GM12874 (cell line): ENCODE measurements at regions not wholly inside any gene's neighbourhood (a gene's known extent, or its start where the extent isn't known, plus 50 kb on each side); places are given as distances from the start of the nearest gene placed in this dataset.

Source experiments
- CTCF ChIP-seq: IDR thresholded peaks from 2 replicates; pipeline ENCODE4 v1.5.1; 2011; ENCODE audit warnings: low read depth, mild to moderate bottlenecking, control low read depth, low read length, moderate library complexity; ENCODE audit not compliant: insufficient read depth

DNA sequence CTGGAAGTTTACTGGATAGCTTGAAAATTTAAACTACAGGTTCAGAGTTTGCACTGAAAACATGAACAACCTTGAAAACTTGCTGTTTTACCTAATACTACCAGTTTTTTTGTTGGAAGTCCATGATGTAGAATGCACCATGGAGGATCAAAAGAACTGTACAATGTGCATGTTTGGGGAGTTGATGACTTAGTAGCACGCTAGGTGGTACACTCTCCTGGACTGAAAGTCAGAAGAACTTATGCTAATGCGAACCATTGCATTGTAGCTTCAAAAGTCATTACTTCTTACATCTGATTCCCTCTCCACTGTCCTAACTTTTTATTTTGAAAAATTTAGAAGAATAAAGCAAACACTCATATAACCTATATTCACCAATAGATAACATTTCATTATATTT, 211.0 kb downstream of the OSTF1 start:
- TF ChIP-seq CTCF, result no peak

DNA sequence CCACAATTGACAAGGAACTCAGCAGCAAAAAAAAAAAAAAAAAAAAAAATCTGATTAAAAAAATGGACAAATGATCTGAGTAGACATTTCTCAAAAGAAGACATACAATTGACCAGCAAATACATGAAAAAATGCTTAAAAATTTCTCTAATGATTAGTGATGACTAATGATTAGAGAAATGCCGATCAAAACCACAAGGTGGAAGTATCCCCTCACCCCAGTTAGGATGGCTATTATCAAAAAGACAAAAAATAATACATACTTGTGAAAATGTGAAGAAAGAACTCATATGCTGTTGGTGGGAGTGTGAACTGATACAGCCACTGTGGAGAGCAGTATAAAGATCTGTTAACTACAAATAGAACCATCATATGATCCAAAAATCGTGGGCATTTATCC, 245.3 kb downstream of the OSTF1 start:
- TF ChIP-seq CTCF, result no peak

DNA sequence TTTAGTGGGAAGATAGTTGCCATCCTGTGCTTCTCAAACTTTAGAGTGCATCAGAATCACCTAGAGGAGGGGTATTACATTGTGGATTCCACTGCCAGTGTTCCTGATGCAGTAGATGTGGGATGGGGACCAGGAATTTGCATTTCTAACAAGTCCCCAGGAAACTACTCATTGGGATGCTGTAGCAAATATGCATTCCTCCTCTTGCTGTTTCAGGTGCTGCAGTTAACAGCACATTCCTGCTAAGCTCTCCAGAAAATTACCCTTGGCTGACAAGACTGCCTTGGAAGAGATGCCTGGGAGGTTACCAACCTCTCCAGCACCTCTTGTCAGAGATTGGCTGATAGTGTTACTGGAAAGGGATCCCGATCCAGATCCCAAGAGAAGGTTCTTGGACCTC, 270.5 kb downstream of the OSTF1 start:
- TF ChIP-seq CTCF, result no peak

DNA sequence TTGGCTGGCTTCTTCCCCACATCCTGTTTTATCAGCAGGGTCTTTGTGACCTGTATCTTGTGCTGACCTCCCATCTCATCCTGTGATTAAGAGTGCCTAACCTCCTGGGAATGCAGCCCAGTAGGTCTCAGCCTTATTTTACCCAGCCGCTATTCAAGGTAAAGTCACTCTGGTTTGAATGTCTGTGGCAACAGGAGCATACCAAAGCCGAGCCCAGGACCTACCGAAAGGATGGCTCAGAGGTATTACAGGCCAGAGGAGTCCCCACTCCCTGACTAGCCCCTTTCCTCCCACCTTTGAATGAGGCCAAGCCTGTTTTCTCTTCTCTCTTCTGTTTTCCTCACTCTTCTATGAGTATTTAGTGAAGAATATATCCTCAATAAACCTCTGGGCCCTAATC, 271.3 kb downstream of the OSTF1 start:
- no peak for TF ChIP-seq CTCF

DNA sequence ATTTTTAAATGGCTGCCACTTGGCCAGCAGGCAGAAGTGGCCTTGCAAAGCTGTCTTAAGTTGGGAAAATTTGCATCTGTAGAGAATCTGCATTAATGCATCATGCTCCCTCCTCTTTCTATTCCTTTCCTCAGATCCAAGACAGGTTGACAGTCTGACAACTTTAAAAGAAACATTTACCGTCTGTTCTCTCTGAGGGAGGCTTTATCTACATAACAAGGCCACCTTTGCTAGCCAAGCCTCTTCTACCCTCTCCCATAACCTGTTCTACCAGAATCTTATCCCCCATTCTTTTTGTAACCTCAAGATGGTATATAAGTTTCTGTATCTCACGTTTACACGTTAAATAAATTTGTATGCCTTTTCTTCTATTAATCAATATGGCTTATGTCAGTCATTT, 271.9 kb downstream of the OSTF1 start:
- no peak for TF ChIP-seq CTCF

DNA sequence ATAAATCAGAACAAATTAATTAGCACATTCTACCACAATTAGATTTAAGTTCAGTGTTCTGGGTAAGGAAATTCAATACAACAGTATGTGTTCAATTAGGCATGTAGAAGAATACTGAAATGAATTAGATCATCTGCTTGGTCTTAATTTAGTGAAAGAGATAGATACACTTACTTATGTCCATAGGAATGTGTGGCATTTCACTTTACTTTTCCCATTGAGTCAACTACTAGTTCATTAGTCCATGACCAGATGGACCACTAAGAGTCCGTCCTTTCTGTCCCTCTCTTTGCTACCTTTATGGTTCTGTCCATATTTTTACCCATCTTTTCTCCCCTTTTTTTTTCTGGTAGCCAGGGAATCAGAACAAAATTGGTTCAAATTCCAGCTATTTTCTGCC, 276.9 kb downstream of the OSTF1 start:
- no peak for TF ChIP-seq CTCF

DNA sequence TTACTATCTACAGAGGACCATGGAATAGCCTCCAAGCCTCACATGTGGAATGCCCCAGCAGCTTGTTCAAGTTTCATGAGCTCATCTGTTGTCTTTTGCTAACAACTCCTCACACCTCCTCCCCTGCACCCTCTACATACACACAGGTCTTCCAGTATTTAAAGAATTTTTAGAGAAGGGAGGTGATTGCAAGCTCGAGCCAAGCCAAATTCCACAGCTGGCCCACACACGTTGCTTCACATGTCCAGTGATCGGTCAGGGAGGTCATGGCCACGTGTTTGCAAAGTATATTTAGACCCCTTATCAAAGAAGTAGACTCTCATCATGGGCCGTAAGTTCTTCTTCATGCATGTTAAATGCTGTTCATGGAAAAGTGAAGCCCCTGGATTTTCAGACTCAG, 281.7 kb downstream of the OSTF1 start:
- no peak for TF ChIP-seq CTCF
